ENCODE measurements at regions not wholly inside any gene's neighbourhood (a gene's known extent, or its start where the extent isn't known, plus 50 kb on each side); places are given as distances from the start of the nearest gene placed in this dataset.

- TF ChIP-seq CTCF (IDR thresholded peaks at IDR 0.05 in 4 of 5, conservative IDR thresholded peaks at IDR 0.05 in 1 of 5) = no peak
- TF ChIP-seq POLR2A (IDR thresholded peaks at IDR 0.05) = no peak
Observed at GRCh38 chr5:18829539-18829938, 1158.5 kb downstream of the CDH18 start.
